Activated CD4-positive, alpha-beta memory T cell treated with anti-CD3 and anti-CD28 coated beads, Interleukin-2, amount 10 ng/mL, durations not matched to agents 7 days and 5 days (primary cell): ENCODE measurements at regions not wholly inside any gene's neighbourhood (a gene's known extent, or its start where the extent isn't known, plus 50 kb on each side); places are given as distances from the start of the nearest gene placed in this dataset.

ENCODE experiments used
- CTCF ChIA-PET: fragments of 350-600 bp; sonication (Branson Sonifier 250); formaldehyde crosslinking; loops from one replicate; lab custom pipeline; 2021; ENCODE audit warnings: antibody characterized with exemption, inconsistent platforms; lab: Charles Lee
- POLR2A ChIA-PET: fragments of 350-600 bp; sonication (Branson Sonifier 250); formaldehyde crosslinking; loops from one replicate; lab custom pipeline; 2021; ENCODE audit warnings: antibody characterized with exemption; lab: Charles Lee
- DNase-seq: peaks from one replicate; pipeline ENCODE4 v3.0.0-alpha.2; 2020
- H3K27ac Mint-ChIP-seq: one replicate; pipeline ENCODE4 v1.8.0; 2021; ENCODE audit warnings: mild to moderate bottlenecking, mixed read lengths
- H3K27me3 Mint-ChIP-seq: one replicate; pipeline ENCODE4 v1.8.0; 2021; ENCODE audit warnings: mixed read lengths
- H3K36me3 Mint-ChIP-seq: one replicate; pipeline ENCODE4 v1.8.0; 2021; ENCODE audit warnings: low read depth, mixed read lengths
- H3K4me1 Mint-ChIP-seq: one replicate; pipeline ENCODE4 v1.8.0; 2021; ENCODE audit warnings: mixed read lengths
- H3K4me3 Mint-ChIP-seq: one replicate; pipeline ENCODE4 v1.8.0; 2021; ENCODE audit warnings: mild to moderate bottlenecking, mixed read lengths
- H3K9me3 Mint-ChIP-seq: one replicate; pipeline ENCODE4 v1.8.0; 2021; ENCODE audit warnings: mixed read lengths

GRCh38 chr13:55199134-55199533 is 1941.6 kb upstream of the PRR20A start:
- H3K36me3 Mint-ChIP-seq: no peaks in the 10 kb centered on the region

GRCh38 chr13:55214841-55215345 is 1925.8 kb upstream of the PRR20A start:
- no peaks in the 10 kb centered on the region for H3K27me3 Mint-ChIP-seq

More at GRCh38 chr13:55199134-55199533, 1941.6 kb upstream of the PRR20A start:
- no peaks in the 10 kb centered on the region for H3K4me1 Mint-ChIP-seq
- peaks cover 12% of the 10 kb centered on the region for H3K9me3 Mint-ChIP-seq
- H3K27ac Mint-ChIP-seq: no peak overlapping the region
- DNase-seq: no peak
- ChIA-PET POLR2A (no interaction called here), CTCF (no interaction called here)
- H3K4me3 Mint-ChIP-seq: no peak overlapping the region
- no peaks in the 10 kb centered on the region for H3K27me3 Mint-ChIP-seq

GRCh38 chr13:55219538-55219937 is 1921.2 kb upstream of the PRR20A start:
- no peaks in the 10 kb centered on the region for H3K27me3 Mint-ChIP-seq
- no peaks in the 10 kb centered on the region for H3K36me3 Mint-ChIP-seq
- POLR2A ChIA-PET: no interaction called here
- peaks cover 3% of the 10 kb centered on the region for H3K9me3 Mint-ChIP-seq
- CTCF ChIA-PET: no interaction called here
- DNase-seq: no peak
- no peak overlapping the region for H3K27ac Mint-ChIP-seq
- H3K4me3 Mint-ChIP-seq: no peak overlapping the region
- no peaks in the 10 kb centered on the region for H3K4me1 Mint-ChIP-seq

More at GRCh38 chr13:55214841-55215345, 1925.8 kb upstream of the PRR20A start:
- ChIA-PET POLR2A (no interaction called here), CTCF (interaction anchor here (0.6 kb wide), 1 partner anchor 224 kb away, joined by 5 read pairs; no protein-coding TSS in a partner anchor)
- Mint-ChIP-seq H3K27ac (no peak overlapping the region), H3K4me3 (no peak overlapping the region), H3K9me3 (no peaks in the 10 kb centered on the region), H3K36me3 (no peaks in the 10 kb centered on the region), H3K4me1 (no peaks in the 10 kb centered on the region)
- no peak for DNase-seq

- POLR2A ChIA-PET: no interaction called here
- no peaks in the 10 kb centered on the region for H3K36me3 Mint-ChIP-seq
Measured at GRCh38 chr13:55229906-55230569, 1910.7 kb upstream of the PRR20A start.

GRCh38 chr13:55230570-55230908 is 1910.2 kb upstream of the PRR20A start:
- H3K36me3 Mint-ChIP-seq: no peaks in the 10 kb centered on the region
- peaks cover 4% of the 10 kb centered on the region for H3K9me3 Mint-ChIP-seq

More at GRCh38 chr13:55229906-55230569, 1910.7 kb upstream of the PRR20A start:
- Mint-ChIP-seq H3K4me3 (no peak overlapping the region), H3K27me3 (no peaks in the 10 kb centered on the region), H3K4me1 (no peaks in the 10 kb centered on the region), H3K27ac (no peak overlapping the region), H3K9me3 (peaks cover 4% of the 10 kb centered on the region)
- DNase-seq: no peak
- CTCF ChIA-PET: no interaction called here

GRCh38 chr13:55234311-55234710 is 1906.4 kb upstream of the PRR20A start:
- Mint-ChIP-seq H3K4me3 (no peak overlapping the region), H3K27ac (no peak overlapping the region), H3K9me3 (peaks cover 10% of the 10 kb centered on the region), H3K4me1 (no peaks in the 10 kb centered on the region), H3K36me3 (no peaks in the 10 kb centered on the region), H3K27me3 (no peaks in the 10 kb centered on the region)
- DNase-seq: no peak
- ChIA-PET POLR2A (no interaction called here), CTCF (no interaction called here)

More at GRCh38 chr13:55230570-55230908, 1910.2 kb upstream of the PRR20A start:
- ChIA-PET POLR2A (no interaction called here), CTCF (no interaction called here)
- H3K27me3 Mint-ChIP-seq: no peaks in the 10 kb centered on the region
- no peaks in the 10 kb centered on the region for H3K4me1 Mint-ChIP-seq
- H3K4me3 Mint-ChIP-seq: no peak overlapping the region
- H3K27ac Mint-ChIP-seq: no peak overlapping the region
- DNase-seq: no peak

- Mint-ChIP-seq H3K4me3 (no peak overlapping the region), H3K9me3 (peaks cover 6% of the 10 kb centered on the region), H3K27ac (no peak overlapping the region), H3K27me3 (no peaks in the 10 kb centered on the region), H3K36me3 (no peaks in the 10 kb centered on the region), H3K4me1 (no peaks in the 10 kb centered on the region)
- ChIA-PET CTCF (no interaction called here), POLR2A (no interaction called here)
- no peak for DNase-seq
Measured at GRCh38 chr13:55245005-55245644, 1895.6 kb upstream of the PRR20A start.

GRCh38 chr13:55255236-55255635 is 1885.5 kb upstream of the PRR20A start:
- Mint-ChIP-seq H3K9me3 (peaks cover 5% of the 10 kb centered on the region), H3K36me3 (no peaks in the 10 kb centered on the region), H3K4me1 (no peaks in the 10 kb centered on the region), H3K27me3 (no peaks in the 10 kb centered on the region), H3K4me3 (no peak overlapping the region), H3K27ac (no peak overlapping the region)
- POLR2A ChIA-PET: no interaction called here
- no peak for DNase-seq
- CTCF ChIA-PET: no interaction called here

GRCh38 chr13:55263045-55263444 is 1877.7 kb upstream of the PRR20A start:
- POLR2A ChIA-PET: no interaction called here
- H3K4me3 Mint-ChIP-seq: no peak overlapping the region
- DNase-seq: no peak
- H3K27me3 Mint-ChIP-seq: no peaks in the 10 kb centered on the region
- no peak overlapping the region for H3K27ac Mint-ChIP-seq
- peaks cover 5% of the 10 kb centered on the region for H3K9me3 Mint-ChIP-seq
- H3K36me3 Mint-ChIP-seq: no peaks in the 10 kb centered on the region
- CTCF ChIA-PET: no interaction called here
- no peaks in the 10 kb centered on the region for H3K4me1 Mint-ChIP-seq

GRCh38 chr13:55266644-55267043 is 1874.1 kb upstream of the PRR20A start:
- no peak overlapping the region for H3K27ac Mint-ChIP-seq
- H3K4me1 Mint-ChIP-seq: no peaks in the 10 kb centered on the region
- ChIA-PET CTCF (no interaction called here), POLR2A (no interaction called here)
- H3K36me3 Mint-ChIP-seq: no peaks in the 10 kb centered on the region
- peaks cover 5% of the 10 kb centered on the region for H3K9me3 Mint-ChIP-seq
- no peaks in the 10 kb centered on the region for H3K27me3 Mint-ChIP-seq
- no peak overlapping the region for H3K4me3 Mint-ChIP-seq
- DNase-seq: no peak

GRCh38 chr13:55298201-55298600 is 1842.5 kb upstream of the PRR20A start:
- no peaks in the 10 kb centered on the region for H3K4me1 Mint-ChIP-seq
- no peaks in the 10 kb centered on the region for H3K27me3 Mint-ChIP-seq
- ChIA-PET POLR2A (no interaction called here), CTCF (no interaction called here)
- H3K4me3 Mint-ChIP-seq: no peak overlapping the region
- H3K27ac Mint-ChIP-seq: no peak overlapping the region
- no peaks in the 10 kb centered on the region for H3K36me3 Mint-ChIP-seq
- H3K9me3 Mint-ChIP-seq: peaks cover 17% of the 10 kb centered on the region
- DNase-seq: no peak

GRCh38 chr13:55302568-55302967 is 1838.2 kb upstream of the PRR20A start:
- no peak overlapping the region for H3K27ac Mint-ChIP-seq
- ChIA-PET POLR2A (no interaction called here), CTCF (no interaction called here)
- no peaks in the 10 kb centered on the region for H3K36me3 Mint-ChIP-seq
- H3K9me3 Mint-ChIP-seq: peaks cover 7% of the 10 kb centered on the region
- H3K4me1 Mint-ChIP-seq: no peaks in the 10 kb centered on the region
- H3K27me3 Mint-ChIP-seq: no peaks in the 10 kb centered on the region
- H3K4me3 Mint-ChIP-seq: no peak overlapping the region
- DNase-seq: no peak

GRCh38 chr13:55307909-55308308 is 1832.8 kb upstream of the PRR20A start:
- H3K9me3 Mint-ChIP-seq: peaks cover 2% of the 10 kb centered on the region
- POLR2A ChIA-PET: no interaction called here
- no peaks in the 10 kb centered on the region for H3K36me3 Mint-ChIP-seq
- no peak for DNase-seq
- H3K4me1 Mint-ChIP-seq: no peaks in the 10 kb centered on the region
- CTCF ChIA-PET: no interaction called here
- H3K4me3 Mint-ChIP-seq: no peak overlapping the region
- no peaks in the 10 kb centered on the region for H3K27me3 Mint-ChIP-seq
- H3K27ac Mint-ChIP-seq: no peak overlapping the region

- Mint-ChIP-seq H3K4me1 (no peaks in the 10 kb centered on the region), H3K27ac (no peak overlapping the region), H3K4me3 (no peak overlapping the region), H3K27me3 (no peaks in the 10 kb centered on the region), H3K36me3 (no peaks in the 10 kb centered on the region), H3K9me3 (peaks cover 9% of the 10 kb centered on the region)
- ChIA-PET CTCF (no interaction called here), POLR2A (no interaction called here)
- DNase-seq: no peak
Measured at GRCh38 chr13:55341891-55342290, 1798.8 kb upstream of the PRR20A start.
